ENCODE measurements at regions not wholly inside any gene's neighbourhood (a gene's known extent, or its start where the extent isn't known, plus 50 kb on each side); places are given as distances from the start of the nearest gene placed in this dataset.

- no peak overlapping the region for H3K4me3 ChIP-seq (ENCODE audit: low read depth, low read length)
- TF ChIP-seq CTCF (conservative IDR thresholded peaks at IDR 0.05; ENCODE audit: low read depth, low read length) = no peak
- DNase-seq (ENCODE audit: low read depth) = no peak
These were observed 597.1 kb downstream of the EPHA7 start for GRCh38 chr6:92822222-92822621.

- no peak overlapping the region for H3K4me3 ChIP-seq (ENCODE audit: low read depth, low read length)
- TF ChIP-seq CTCF (conservative IDR thresholded peaks at IDR 0.05; ENCODE audit: low read depth, low read length) = no peak
- DNase-seq (ENCODE audit: low read depth) = no peak
These were observed 598.8 kb downstream of the EPHA7 start for GRCh38 chr6:92820601-92821000.

- no peak overlapping the region for H3K4me3 ChIP-seq (ENCODE audit: low read depth, low read length)
- peak; percentile 87 for TF ChIP-seq CTCF (conservative IDR thresholded peaks at IDR 0.05; ENCODE audit: low read depth, low read length)
- peak; percentile 7 for DNase-seq (ENCODE audit: low read depth)
These were observed 608.4 kb downstream of the EPHA7 start for GRCh38 chr6:92810913-92811312.

- no peak for DNase-seq (ENCODE audit: low read depth)
- TF ChIP-seq CTCF (conservative IDR thresholded peaks at IDR 0.05; ENCODE audit: low read depth, low read length) = no peak
- H3K4me3 ChIP-seq (ENCODE audit: low read depth, low read length) = no peak overlapping the region
These were observed 613.1 kb downstream of the EPHA7 start for GRCh38 chr6:92806254-92806653.

GRCh38 chr6:92791403-92791802 is 628.0 kb downstream of the EPHA7 start:
- no peak for TF ChIP-seq CTCF (conservative IDR thresholded peaks at IDR 0.05; ENCODE audit: low read depth, low read length)
- H3K4me3 ChIP-seq (ENCODE audit: low read depth, low read length) = no peak overlapping the region

GRCh38 chr6:92790381-92790780 is 629.0 kb downstream of the EPHA7 start:
- TF ChIP-seq CTCF (conservative IDR thresholded peaks at IDR 0.05; ENCODE audit: low read depth, low read length) = no peak
- DNase-seq (ENCODE audit: low read depth) = no peak
- H3K4me3 ChIP-seq (ENCODE audit: low read depth, low read length) = no peak overlapping the region

More at GRCh38 chr6:92791403-92791802, 628.0 kb downstream of the EPHA7 start:
- no peak for DNase-seq (ENCODE audit: low read depth)

GRCh38 chr6:92784235-92784634 is 635.1 kb downstream of the EPHA7 start:
- DNase-seq (ENCODE audit: low read depth) = no peak
- H3K4me3 ChIP-seq (ENCODE audit: low read depth, low read length) = no peak overlapping the region
- TF ChIP-seq CTCF (conservative IDR thresholded peaks at IDR 0.05; ENCODE audit: low read depth, low read length) = no peak

Measured in epithelial cell of proximal tubule (primary cell).